A549 (cell line): ENCODE measurements at regions not wholly inside any gene's neighbourhood (a gene's known extent, or its start where the extent isn't known, plus 50 kb on each side); places are given as distances from the start of the nearest gene placed in this dataset.
A peak's percentile ranks its signal among the peaks of the same experiment; 100 is the strongest.

Source experiments
- ATAC-seq, 2 experiments: fragments of 200-7000 bp in 1 of 2; fragments of >200 bp in 1 of 2; cut with Nextera tagmentation in 1 of 2; cut with Tn5 transposase in 1 of 2; 3 replicates each; pipeline versions ENCODE4 v1.8.0 to v1.9.1; 2018 to 2020; ENCODE audit warnings: mild to moderate bottlenecking in 1 of 2, moderate library complexity in 1 of 2
- CTCF ChIA-PET: fragments of 300-600 bp; sonication (Branson Sonifier 250); formaldehyde crosslinking; extraction: SDS; loops from one replicate; lab custom pipeline; 2021; ENCODE audit warnings: antibody characterized with exemption, inconsistent platforms; lab: Yijun Ruan, JAX
- POLR2A ChIA-PET: fragments of 350-600 bp; formaldehyde crosslinking; extraction: SDS; loops from one replicate; lab custom pipeline; 2021; ENCODE audit warnings: antibody characterized with exemption, inconsistent platforms; lab: Yijun Ruan, JAX
- DNase-seq, 2 experiments: peaks; one replicate each; pipeline versions ENCODE4 v3.0.0 to v3.0.0-alpha.2; 2011 to 2016; ENCODE audit warnings: low read depth in 1 of 2, low spot score in 1 of 2
- FAIRE-seq: peaks from 2 replicates; lab custom pipeline; 2011; peaks lifted over from hg19 to GRCh38; lab: Jason Lieb, UNC
- H3K27ac ChIP-seq, 2 experiments: fragments of >200 bp; sonication (Bioruptor Twin); formaldehyde crosslinking; 3 replicates each; pipeline ENCODE4 v1.5.1; 2016 to 2017
- H3K4me1 ChIP-seq: fragments of >200 bp; sonication (Bioruptor Twin); formaldehyde crosslinking; 3 replicates; pipeline ENCODE4 v1.6.1; 2016
- H3K4me2 ChIP-seq: fragments of >200 bp; sonication (Bioruptor Twin); formaldehyde crosslinking; 3 replicates; pipeline ENCODE4 v1.6.1; 2016
- H3K4me3 ChIP-seq: fragments of >200 bp; sonication (Bioruptor Twin); formaldehyde crosslinking; 3 replicates; pipeline ENCODE4 v1.5.1; 2016
- H3K9me3 ChIP-seq: fragments of >200 bp; sonication (Bioruptor Twin); formaldehyde crosslinking; 3 replicates; pipeline ENCODE4 v1.6.1; 2016
- BCL3 ChIP-seq: fragments of >200 bp; sonication (Bioruptor Twin); formaldehyde crosslinking; IDR thresholded peaks from 3 replicates; pipeline ENCODE4 v1.6.1; 2016
- BHLHE40 ChIP-seq: IDR thresholded peaks from 2 replicates; pipeline ENCODE4 v1.6.1; 2012; ENCODE audit warnings: low read depth, low read length, inconsistent platforms
- CHD2 ChIP-seq: fragments of 150-350 bp; IDR thresholded peaks from 2 replicates; pipeline ENCODE4 v1.6.1; 2014; ENCODE audit warnings: low read length; ENCODE audit not compliant: partially characterized antibody
- CTCF ChIP-seq: fragments of >200 bp; sonication (Bioruptor Twin); formaldehyde crosslinking; IDR thresholded peaks from 3 replicates; pipeline ENCODE4 v1.5.1; 2016
- EHF ChIP-seq: fragments of 250-450 bp; sonication (Bioruptor Pico); IDR thresholded peaks from 2 replicates; pipeline ENCODE4 v1.5.0; 2020; ENCODE audit warnings: mild to moderate bottlenecking
- ELK1 ChIP-seq: fragments of 150-350 bp; IDR thresholded peaks from 2 replicates; pipeline ENCODE4 v1.6.1; 2014; ENCODE audit warnings: low read depth, mild to moderate bottlenecking, low read length
- FOSB ChIP-seq: fragments of 250-450 bp; sonication (Bioruptor Pico); IDR thresholded peaks from 2 replicates; pipeline ENCODE4 v1.5.0; 2020; ENCODE audit warnings: mild to moderate bottlenecking, moderate library complexity
- FOXS1 ChIP-seq: fragments of 250-450 bp; sonication (Bioruptor Pico); IDR thresholded peaks from 2 replicates; pipeline ENCODE4 v1.5.0; 2020; ENCODE audit warnings: mild to moderate bottlenecking, moderate library complexity
- GATA3 ChIP-seq: IDR thresholded peaks from 2 replicates; pipeline ENCODE4 v1.6.1; 2012; ENCODE audit warnings: borderline replicate concordance
- HDAC2 ChIP-seq: fragments of 200-600 bp; sonication (generic); IDR thresholded peaks from 2 replicates; pipeline ENCODE4 v1.6.1; 2016
- HEYL ChIP-seq: fragments of 250-450 bp; sonication (Bioruptor Pico); IDR thresholded peaks from 2 replicates; pipeline ENCODE4 v1.8.0; 2021; ENCODE audit warnings: mild to moderate bottlenecking, moderate library complexity
- HOXB13 ChIP-seq: fragments of 250-450 bp; sonication (Bioruptor Pico); IDR thresholded peaks from 2 replicates; pipeline ENCODE4 v1.5.0; 2020; ENCODE audit warnings: low read depth, mild to moderate bottlenecking, moderate library complexity
- JUN ChIP-seq, 2 experiments: fragments of >200 bp; sonication (Bioruptor Twin); formaldehyde crosslinking; IDR thresholded peaks; 2 replicates in 1 of 2; 3 replicates in 1 of 2; pipeline ENCODE4 v1.6.1; 2016 to 2017
- KDM5A ChIP-seq: fragments of 200-600 bp; sonication (generic); IDR thresholded peaks from 2 replicates; pipeline ENCODE4 v1.6.1; 2016; ENCODE audit warnings: antibody characterized with exemption, mild to moderate bottlenecking
- MAX ChIP-seq: IDR thresholded peaks from 2 replicates; pipeline ENCODE4 v1.6.1; 2012
- MAZ ChIP-seq: fragments of 150-350 bp; IDR thresholded peaks from 2 replicates; pipeline ENCODE4 v1.6.1; 2014; ENCODE audit warnings: antibody characterized with exemption, low read depth, low read length, borderline replicate concordance
- NPAS2 ChIP-seq: fragments of 250-450 bp; sonication (Bioruptor Pico); IDR thresholded peaks from 2 replicates; pipeline ENCODE4 v1.8.0; 2022; ENCODE audit warnings: mild to moderate bottlenecking, moderate library complexity, borderline replicate concordance
- PHF8 ChIP-seq: fragments of 200-600 bp; sonication (generic); IDR thresholded peaks from 2 replicates; pipeline ENCODE4 v1.6.1; 2016; ENCODE audit warnings: low read depth, mild to moderate bottlenecking, antibody characterized with exemption, moderate library complexity, borderline replicate concordance
- POLR2A ChIP-seq: IDR thresholded peaks from 2 replicates; pipeline ENCODE4 v1.6.1; 2012; ENCODE audit warnings: mild to moderate bottlenecking, low read length
- REST ChIP-seq: fragments of 200-600 bp; sonication (generic); IDR thresholded peaks from 2 replicates; pipeline ENCODE4 v1.6.1; 2016; ENCODE audit warnings: antibody characterized with exemption, mild to moderate bottlenecking, moderate library complexity
- RFX5 ChIP-seq: fragments of 450-650 bp; IDR thresholded peaks from 2 replicates; pipeline ENCODE4 v1.7.1; 2014; ENCODE audit warnings: antibody characterized with exemption, mild to moderate bottlenecking, moderate library complexity
- RNF2 ChIP-seq: fragments of 200-600 bp; sonication (generic); IDR thresholded peaks from 2 replicates; pipeline ENCODE4 v1.6.1; 2016; ENCODE audit warnings: low read depth, mild to moderate bottlenecking, antibody characterized with exemption, moderate library complexity, borderline replicate concordance
- SREBF2 ChIP-seq: fragments of 450-650 bp; IDR thresholded peaks from 2 replicates; pipeline ENCODE4 v1.6.1; 2014; ENCODE audit warnings: mild to moderate bottlenecking, moderate library complexity
- TP53 ChIP-seq: fragments of 250-450 bp; sonication (Bioruptor Pico); IDR thresholded peaks from 2 replicates; pipeline ENCODE4 v1.5.0; 2021; ENCODE audit warnings: mild to moderate bottlenecking, moderate library complexity
- USF2 ChIP-seq: fragments of 450-650 bp; IDR thresholded peaks from 2 replicates; pipeline ENCODE4 v1.6.1; 2014; ENCODE audit warnings: antibody characterized with exemption
- ZNF302 ChIP-seq: fragments of 250-450 bp; sonication (Bioruptor Pico); IDR thresholded peaks from 2 replicates; pipeline ENCODE4 v1.9.0; 2021; ENCODE audit warnings: inconsistent platforms, mild to moderate bottlenecking, moderate library complexity
- WGBS: methylation state at CpG from one replicate; pipeline ENCODE4 v1.1.6; 2017; ENCODE audit errors: missing lambda C conversion rate; 5-methylcytosine and 5-hydroxymethylcytosine counted together

GRCh38 chr15:70507772-70508371 lies 255.5 kb downstream of the UACA start (continued):
- TF ChIP-seq BCL3: peak; percentile 99
- TF ChIP-seq KDM5A: no peak
- TF ChIP-seq CTCF: no peak
- TF ChIP-seq JUN (IDR thresholded peaks at IDR 0.05): peak; percentile 97 to 100
- no peak for TF ChIP-seq SREBF2
- TF ChIP-seq MAX: peak; percentile 97
- TF ChIP-seq NPAS2 (CRISPR knock-in tag): peak; percentile 91
- TF ChIP-seq PHF8: no peak
- TF ChIP-seq RFX5: no peak
- TF ChIP-seq EHF (CRISPR knock-in tag): no peak; the same call in 1 of the 2 replicates
- no peak for TF ChIP-seq MAZ
- peak; percentile 99 for TF ChIP-seq BHLHE40
- no peak for TF ChIP-seq HDAC2
- TF ChIP-seq ELK1: no peak
- TF ChIP-seq POLR2A: no peak
- no peak for TF ChIP-seq RNF2
- TF ChIP-seq HEYL (CRISPR knock-in tag): no peak
- TF ChIP-seq ZNF302 (CRISPR knock-in tag): no peak
- peak; percentile 9 for TF ChIP-seq CHD2
- TF ChIP-seq FOSB (CRISPR knock-in tag): no peak
- peak; percentile 99 for TF ChIP-seq GATA3
- no peak for TF ChIP-seq HOXB13 (CRISPR knock-in tag)
- TF ChIP-seq TP53: no peak
- peak; percentile 96 for TF ChIP-seq FOXS1
- TF ChIP-seq, all 56 proteins: peak for 22

- POLR2A ChIA-PET: interaction anchor here (1.3 to 2.2 kb wide), 3 partner anchors 11 to 31 kb away, joined by 5 to 18 read pairs (median 7); no protein-coding TSS in a partner anchor
- Histone ChIP-seq H3K27ac (peak overlapping the region; percentile 93 to 96), H3K4me2 (peak overlapping the region; percentile 95), H3K9me3 (peaks cover 26% of the 10 kb centered on the region), H3K4me1 (peaks cover 67% of the 10 kb centered on the region), H3K4me3 (no peak overlapping the region)
- DNase-seq: no peak
- WGBS: 50% methylated on average over 5 of the region's 5 CpGs
- FAIRE-seq: peak; percentile 39
- CTCF ChIA-PET: interaction anchor here (1.0 to 20.4 kb wide), 18 partner anchors 9 to 1295 kb away, joined by 3 to 228 read pairs (median 6); partner anchors contain the start of gene TLE3
- ATAC-seq: peak in 1 of 2 experiments; percentile 0; a peak in 1 of 6 replicates
- TF ChIP-seq FOXS1: peak; percentile 97
- TF ChIP-seq USF2: no peak
- TF ChIP-seq CTCF: no peak
- TF ChIP-seq EHF (CRISPR knock-in tag): peak; percentile 99
- no peak for TF ChIP-seq REST
Measured at GRCh38 chr15:70505936-70506912, 257.1 kb downstream of the UACA start.
